H9 (cell line): ENCODE measurements at regions not wholly inside any gene's neighbourhood (a gene's known extent, or its start where the extent isn't known, plus 50 kb on each side); places are given as distances from the start of the nearest gene placed in this dataset.

ENCODE experiments used
- DNase-seq: peaks from one replicate; pipeline ENCODE4 v3.0.0-alpha.2; 2017
- H2AFZ ChIP-seq: one replicate; pipeline ENCODE4 v1.6.1; 2013; ENCODE audit warnings: mild to moderate bottlenecking, low read length, control low read depth, moderate library complexity
- H2AK5ac ChIP-seq: 2 replicates; pipeline ENCODE4 v1.6.1; 2013; ENCODE audit warnings: low read length, control low read depth, mixed read lengths; ENCODE audit not compliant: insufficient read length
- H2BK120ac ChIP-seq: one replicate; pipeline ENCODE4 v1.6.1; 2013; ENCODE audit warnings: low read depth, mild to moderate bottlenecking, low read length, control low read depth, inconsistent platforms; ENCODE audit not compliant: poor library complexity, severe bottlenecking
- H2BK12ac ChIP-seq: 2 replicates; pipeline ENCODE4 v1.6.1; 2013; ENCODE audit warnings: low read length, control low read depth, mixed read lengths, low read depth; ENCODE audit not compliant: insufficient read length
- H2BK15ac ChIP-seq: 2 replicates; pipeline ENCODE4 v1.6.1; 2013; ENCODE audit warnings: low read depth, low read length, control low read depth
- H2BK20ac ChIP-seq: one replicate; pipeline ENCODE4 v1.6.1; 2013; ENCODE audit warnings: low read depth, mild to moderate bottlenecking, low read length, control low read depth, inconsistent platforms; ENCODE audit not compliant: poor library complexity, severe bottlenecking
- H2BK5ac ChIP-seq: 2 replicates; pipeline ENCODE4 v1.6.1; 2013; ENCODE audit warnings: low read length, control low read depth, mixed read lengths; ENCODE audit not compliant: insufficient read length
- H3K14ac ChIP-seq: 2 replicates; pipeline ENCODE4 v1.6.1; 2013; ENCODE audit warnings: low read length, control low read depth; ENCODE audit not compliant: insufficient read depth
- H3K18ac ChIP-seq: 2 replicates; pipeline ENCODE4 v1.6.1; 2013; ENCODE audit warnings: low read depth, mild to moderate bottlenecking, mixed read lengths, low read length, control low read depth; ENCODE audit not compliant: insufficient read length
- H3K23ac ChIP-seq: 2 replicates; pipeline ENCODE4 v1.6.1; 2013; ENCODE audit warnings: low read length, control low read depth, mixed read lengths, low read depth; ENCODE audit not compliant: insufficient read length
- H3K23me2 ChIP-seq: 2 replicates; pipeline ENCODE4 v1.6.1; 2013; ENCODE audit warnings: low read depth, mild to moderate bottlenecking, mixed read lengths, low read length, control low read depth; ENCODE audit not compliant: insufficient read length, poor library complexity, severe bottlenecking
- H3K27ac ChIP-seq: 2 replicates; pipeline ENCODE4 v1.5.1; 2013; ENCODE audit warnings: low read length, control low read depth, mixed read lengths, low read depth; ENCODE audit not compliant: insufficient read length
- H3K27me3 ChIP-seq: 2 replicates; pipeline ENCODE4 v1.6.1; 2013; ENCODE audit warnings: low read length, control low read depth, inconsistent platforms; ENCODE audit not compliant: insufficient read depth
- H3K4ac ChIP-seq: 2 replicates; pipeline ENCODE4 v1.6.1; 2013; ENCODE audit warnings: low read depth, mild to moderate bottlenecking, control low read depth, inconsistent platforms, low read length, moderate library complexity
- H3K4me1 ChIP-seq: 2 replicates; pipeline ENCODE4 v1.6.1; 2013; ENCODE audit warnings: low read length, control low read depth, inconsistent platforms; ENCODE audit not compliant: insufficient read depth
- H3K4me2 ChIP-seq: 2 replicates; pipeline ENCODE4 v1.6.1; 2013; ENCODE audit warnings: low read length, control low read depth, mixed read lengths; ENCODE audit not compliant: insufficient read length, insufficient read depth
- H3K56ac ChIP-seq: 2 replicates; pipeline ENCODE4 v1.6.1; 2013; ENCODE audit warnings: low read depth, mild to moderate bottlenecking, mixed read lengths, low read length, control low read depth; ENCODE audit not compliant: insufficient read length
- H3K79me1 ChIP-seq: 2 replicates; pipeline ENCODE4 v1.6.1; 2013; ENCODE audit warnings: low read depth, mild to moderate bottlenecking, moderate library complexity, low read length, control low read depth, inconsistent platforms; ENCODE audit not compliant: insufficient read depth, poor library complexity, severe bottlenecking
- H3K79me2 ChIP-seq: 2 replicates; pipeline ENCODE4 v1.6.1; 2013; ENCODE audit warnings: low read length, control low read depth, inconsistent platforms; ENCODE audit not compliant: insufficient read depth
- H3K9ac ChIP-seq: 2 replicates; pipeline ENCODE4 v1.6.1; 2013; ENCODE audit warnings: low read length, control low read depth, mixed read lengths; ENCODE audit not compliant: insufficient read length; ENCODE audit errors: extremely low read depth
- H3K9me3 ChIP-seq: one replicate; pipeline ENCODE4 v1.6.1; 2013; ENCODE audit warnings: low read depth, low read length, inconsistent platforms; ENCODE audit not compliant: control insufficient read depth
- H3T11ph ChIP-seq: one replicate; pipeline ENCODE4 v1.6.1; 2013; ENCODE audit warnings: mild to moderate bottlenecking, low read length, control low read depth, inconsistent platforms
- H4K20me1 ChIP-seq: one replicate; pipeline ENCODE4 v1.6.1; 2013; ENCODE audit not compliant: control insufficient read depth, insufficient read length, insufficient read depth
- H4K5ac ChIP-seq: 2 replicates; pipeline ENCODE4 v1.6.1; 2013; ENCODE audit warnings: low read depth, mild to moderate bottlenecking, mixed read lengths, low read length, control low read depth; ENCODE audit not compliant: insufficient read length
- H4K8ac ChIP-seq: replicated peaks from 2 replicates; pipeline ENCODE4 v1.6.1; 2013; ENCODE audit warnings: low read length, control low read depth, mixed read lengths, low read depth; ENCODE audit not compliant: insufficient read length
- H4K91ac ChIP-seq: 2 replicates; pipeline ENCODE4 v1.6.1; 2013; ENCODE audit warnings: low read depth, mild to moderate bottlenecking, moderate library complexity, mixed read lengths, low read length, control low read depth; ENCODE audit not compliant: insufficient read length
- H3K27ac Mint-ChIP-seq, 3 experiments: 2 replicates in 2 of 3; 3 replicates in 1 of 3; pipeline ENCODE4 v1.8.0; 2020 to 2021; ENCODE audit warnings: mixed read lengths in 3 of 3, mild to moderate bottlenecking in 1 of 3, moderate library complexity in 1 of 3
- H3K27me3 Mint-ChIP-seq: 2 replicates; pipeline ENCODE4 v1.8.0; 2021; ENCODE audit warnings: low read depth, mild to moderate bottlenecking, moderate library complexity, mixed read lengths
- H3K36me3 Mint-ChIP-seq, 3 experiments: 2 replicates in 2 of 3; 3 replicates in 1 of 3; pipeline ENCODE4 v1.8.0; 2020 to 2021; ENCODE audit warnings: low read depth in 3 of 3, mixed read lengths in 3 of 3; ENCODE audit not compliant: insufficient read depth in 1 of 3
- H3K4me1 Mint-ChIP-seq, 2 experiments: 2 replicates each; pipeline ENCODE4 v1.8.0; 2020; ENCODE audit warnings: mixed read lengths in 2 of 2
- H3K4me3 Mint-ChIP-seq, 2 experiments: 2 replicates in 1 of 2; 3 replicates in 1 of 2; pipeline ENCODE4 v1.8.0; 2020 to 2021; ENCODE audit warnings: mild to moderate bottlenecking in 2 of 2, mixed read lengths in 2 of 2, moderate library complexity in 1 of 2
- H3K9me3 Mint-ChIP-seq, 2 experiments: 2 replicates in 1 of 2; 3 replicates in 1 of 2; pipeline ENCODE4 v1.8.0; 2020; ENCODE audit warnings: mild to moderate bottlenecking in 2 of 2, mixed read lengths in 2 of 2, moderate library complexity in 1 of 2
- CTCF ChIP-seq: fragments of 200-600 bp; sonication (generic); conservative IDR thresholded peaks from 3 replicates; pipeline ENCODE4 v1.8.0; 2021; ENCODE audit warnings: antibody characterized with exemption, mild to moderate bottlenecking
- WGBS: extraction: QIAGEN DNeasy Blood & Tissue Kit; methylation state at CpG from one replicate; pipeline ENCODE4 v1.1.7; 2013; ENCODE audit warnings: missing lambda C conversion rate, low lambda C conversion rate, mixed read lengths; ENCODE audit not compliant: insufficient read length; ENCODE audit errors: extremely low coverage; 5-methylcytosine and 5-hydroxymethylcytosine counted together

GRCh38 chr20:48142516-48142773 is 357.2 kb upstream of the SULF2 start:
- Histone ChIP-seq H4K20me1 (no peaks in the 10 kb centered on the region), H3K4me2 (no peak overlapping the region), H3K9ac (no peak overlapping the region), H2BK20ac (no peak overlapping the region), H2BK5ac (no peak overlapping the region), H2AFZ (no peak overlapping the region), H4K8ac (no peak overlapping the region), H2BK120ac (no peak overlapping the region), H2BK12ac (no peak overlapping the region), H3K23me2 (no peaks in the 10 kb centered on the region), H3K18ac (no peak overlapping the region), H3K4me1 (no peaks in the 10 kb centered on the region), H3K56ac (no peak overlapping the region), H3K4ac (no peak overlapping the region), H2BK15ac (no peak overlapping the region), H2AK5ac (no peak overlapping the region), H3K23ac (no peak overlapping the region), H3K79me2 (no peaks in the 10 kb centered on the region), H3K27me3 (no peaks in the 10 kb centered on the region), H3K79me1 (no peaks in the 10 kb centered on the region), H4K5ac (no peak overlapping the region), H3K9me3 (no peaks in the 10 kb centered on the region), H3T11ph (no peak overlapping the region), H3K27ac (no peak overlapping the region), H4K91ac (no peak overlapping the region), H3K14ac (no peak overlapping the region)
- Mint-ChIP-seq H3K4me1 (peaks cover 29 to 30% of the 10 kb centered on the region in 2 experiments), H3K36me3 (peaks cover 4 to 15% (median 11%) of the 10 kb centered on the region in 3 experiments), H3K4me3 (no peak overlapping the region), H3K9me3 (peaks cover 9 to 15% of the 10 kb centered on the region in 2 experiments), H3K27me3 (peaks cover 4% of the 10 kb centered on the region), H3K27ac (no peak overlapping the region)
- no CpG with 5 or more reads among the region's 6 CpGs for WGBS
- no peak for DNase-seq
- no peak for TF ChIP-seq CTCF
